Calu3 (cell line): ENCODE measurements at regions not wholly inside any gene's neighbourhood (a gene's known extent, or its start where the extent isn't known, plus 50 kb on each side); places are given as distances from the start of the nearest gene placed in this dataset.

Source experiments
- BruUV-seq: library from RNA; stranded (reverse); fragments of 400-500 nt; replicated peaks from 2 replicates; lab custom pipeline; 2021; lab: Mats Ljungman, UMichigan
- CTCF ChIA-PET: fragments of 300-600 bp; sonication (Branson Sonifier 250); formaldehyde crosslinking; loops from one replicate; lab custom pipeline; 2022; ENCODE audit warnings: antibody characterized with exemption; lab: Charles Lee
- DNase-seq: peaks from one replicate; pipeline ENCODE4 v3.0.0; 2022
- H3K27ac Mint-ChIP-seq: one replicate; pipeline ENCODE4 v1.8.0; 2022; ENCODE audit warnings: mixed read lengths; ENCODE audit not compliant: unreplicated experiment
- H3K27me3 Mint-ChIP-seq: one replicate; pipeline ENCODE4 v1.8.0; 2022; ENCODE audit warnings: mixed read lengths; ENCODE audit not compliant: unreplicated experiment
- H3K36me3 Mint-ChIP-seq: one replicate; pipeline ENCODE4 v1.8.0; 2022; ENCODE audit warnings: mild to moderate bottlenecking, moderate library complexity, mixed read lengths; ENCODE audit not compliant: insufficient read depth, unreplicated experiment
- H3K4me1 Mint-ChIP-seq: one replicate; pipeline ENCODE4 v1.8.0; 2022; ENCODE audit warnings: mild to moderate bottlenecking, low read depth, mixed read lengths; ENCODE audit not compliant: unreplicated experiment
- H3K4me3 Mint-ChIP-seq: one replicate; pipeline ENCODE4 v1.8.0; 2022; ENCODE audit warnings: mild to moderate bottlenecking, low read depth, moderate library complexity, mixed read lengths; ENCODE audit not compliant: unreplicated experiment
- H3K9me3 Mint-ChIP-seq: one replicate; pipeline ENCODE4 v1.8.0; 2022; ENCODE audit warnings: low read depth, mixed read lengths; ENCODE audit not compliant: unreplicated experiment
- intact Hi-C: fragments of 100-400 bp; cut with micrococcal nuclease; formaldehyde crosslinking; loops from one replicate; pipeline ENCODE4 v1.10.0; 2022; ENCODE audit not compliant: unreplicated experiment
- TF ChIP-seq, protein P1 (sequence below): fragments of 200-600 bp; IDR thresholded peaks from one replicate; pipeline ENCODE4 v1.8.0; 2022; ENCODE audit warnings: antibody characterized with exemption; ENCODE audit not compliant: unreplicated experiment

DNA sequence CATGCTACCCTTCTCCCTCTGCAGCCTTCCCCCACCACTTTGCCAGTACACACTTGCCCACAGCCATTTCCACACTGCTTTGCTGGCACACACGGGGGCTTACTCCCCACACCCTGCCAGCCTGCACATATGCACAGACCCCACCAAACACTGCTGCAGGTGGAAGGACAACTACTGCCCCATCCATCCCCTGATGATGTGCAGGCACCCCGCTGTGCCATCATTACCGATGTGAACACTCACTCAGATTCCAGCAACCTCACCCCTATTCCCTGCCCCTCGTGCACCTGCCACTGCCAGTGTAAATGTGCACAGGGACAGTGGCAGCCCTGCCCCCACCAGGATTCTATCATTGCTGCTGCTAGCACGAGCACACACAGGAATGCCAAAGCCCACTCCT, 1400.8 kb upstream of the DDX18 start:
- TF ChIP-seq, protein P1, sequence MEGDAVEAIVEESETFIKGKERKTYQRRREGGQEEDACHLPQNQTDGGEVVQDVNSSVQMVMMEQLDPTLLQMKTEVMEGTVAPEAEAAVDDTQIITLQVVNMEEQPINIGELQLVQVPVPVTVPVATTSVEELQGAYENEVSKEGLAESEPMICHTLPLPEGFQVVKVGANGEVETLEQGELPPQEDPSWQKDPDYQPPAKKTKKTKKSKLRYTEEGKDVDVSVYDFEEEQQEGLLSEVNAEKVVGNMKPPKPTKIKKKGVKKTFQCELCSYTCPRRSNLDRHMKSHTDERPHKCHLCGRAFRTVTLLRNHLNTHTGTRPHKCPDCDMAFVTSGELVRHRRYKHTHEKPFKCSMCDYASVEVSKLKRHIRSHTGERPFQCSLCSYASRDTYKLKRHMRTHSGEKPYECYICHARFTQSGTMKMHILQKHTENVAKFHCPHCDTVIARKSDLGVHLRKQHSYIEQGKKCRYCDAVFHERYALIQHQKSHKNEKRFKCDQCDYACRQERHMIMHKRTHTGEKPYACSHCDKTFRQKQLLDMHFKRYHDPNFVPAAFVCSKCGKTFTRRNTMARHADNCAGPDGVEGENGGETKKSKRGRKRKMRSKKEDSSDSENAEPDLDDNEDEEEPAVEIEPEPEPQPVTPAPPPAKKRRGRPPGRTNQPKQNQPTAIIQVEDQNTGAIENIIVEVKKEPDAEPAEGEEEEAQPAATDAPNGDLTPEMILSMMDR: no peak
- Mint-ChIP-seq H3K4me3 (no peak overlapping the region), H3K27ac (no peak overlapping the region), H3K36me3 (no peaks in the 10 kb centered on the region), H3K9me3 (peaks cover 27% of the 10 kb centered on the region), H3K4me1 (no peaks in the 10 kb centered on the region), H3K27me3 (no peaks in the 10 kb centered on the region)
- DNase-seq: no peak
- CTCF ChIA-PET: no interaction called here
- BruUV-seq: no TSS peak
- intact Hi-C loops: no loop called here

DNA sequence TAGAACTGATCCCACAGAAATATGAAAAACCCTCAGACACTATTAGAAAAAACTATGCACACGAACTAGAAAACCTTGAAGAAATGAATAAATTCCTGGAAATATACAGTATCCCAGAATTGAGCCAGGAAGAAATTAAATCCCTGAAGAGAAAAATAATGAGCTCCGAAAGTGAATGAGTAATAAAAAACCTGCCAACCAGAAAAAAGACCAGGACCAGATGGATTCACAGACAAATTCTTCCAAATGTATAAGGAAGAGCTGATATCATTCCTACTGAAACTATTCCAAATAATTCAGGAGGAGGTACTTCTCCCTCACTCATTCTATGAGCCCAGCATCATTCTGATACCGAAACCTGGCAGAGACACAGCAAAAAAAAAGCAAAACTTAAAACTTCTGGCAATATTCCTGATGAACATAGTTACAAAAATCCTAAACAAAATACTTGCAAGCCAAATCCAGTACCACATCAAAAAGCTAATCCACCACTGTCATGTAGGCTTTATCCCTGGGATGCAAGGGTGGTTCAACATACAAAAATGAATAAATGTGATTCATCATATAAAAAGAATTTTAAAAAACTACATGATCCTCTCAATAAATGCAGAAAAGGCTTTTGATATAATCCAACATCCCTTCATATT, 1397.6 kb upstream of the DDX18 start:
- no peak for DNase-seq
- H3K4me1 Mint-ChIP-seq: no peaks in the 10 kb centered on the region
- no peaks in the 10 kb centered on the region for H3K36me3 Mint-ChIP-seq
- no peak overlapping the region for H3K4me3 Mint-ChIP-seq
- H3K27me3 Mint-ChIP-seq: no peaks in the 10 kb centered on the region
- BruUV-seq: no TSS peak
- no peak overlapping the region for H3K27ac Mint-ChIP-seq
- intact Hi-C loops: no loop called here
- CTCF ChIA-PET: no interaction called here
- TF ChIP-seq, protein P1: no peak
- peaks cover 33% of the 10 kb centered on the region for H3K9me3 Mint-ChIP-seq

DNA sequence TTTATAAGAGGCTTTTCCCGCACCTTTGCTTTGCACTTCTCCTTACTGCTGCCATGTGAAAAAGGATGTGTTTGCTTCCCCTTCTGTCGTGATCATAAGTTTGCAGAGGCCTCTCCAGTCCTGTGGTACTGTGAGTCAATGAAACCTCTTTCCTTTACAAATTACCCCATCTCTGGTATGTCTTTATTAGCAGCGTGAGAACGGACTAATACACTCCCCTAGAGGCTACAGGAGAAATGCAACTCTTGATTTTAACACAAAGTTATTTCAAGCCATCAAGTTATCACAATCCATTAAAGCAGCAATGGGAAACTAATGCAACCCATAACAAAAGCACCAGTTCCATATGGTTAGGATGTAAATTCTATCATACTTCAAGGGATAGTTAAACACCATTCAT, 1378.8 kb upstream of the DDX18 start:
- TF ChIP-seq, protein P1: no peak
- H3K36me3 Mint-ChIP-seq: no peaks in the 10 kb centered on the region
- BruUV-seq: no TSS peak
- CTCF ChIA-PET: no interaction called here
- no peak for DNase-seq
- intact Hi-C loops: no loop called here
- H3K4me3 Mint-ChIP-seq: no peak overlapping the region
- H3K27ac Mint-ChIP-seq: no peak overlapping the region
- no peaks in the 10 kb centered on the region for H3K27me3 Mint-ChIP-seq
- peaks cover 20% of the 10 kb centered on the region for H3K9me3 Mint-ChIP-seq
- H3K4me1 Mint-ChIP-seq: no peaks in the 10 kb centered on the region

DNA sequence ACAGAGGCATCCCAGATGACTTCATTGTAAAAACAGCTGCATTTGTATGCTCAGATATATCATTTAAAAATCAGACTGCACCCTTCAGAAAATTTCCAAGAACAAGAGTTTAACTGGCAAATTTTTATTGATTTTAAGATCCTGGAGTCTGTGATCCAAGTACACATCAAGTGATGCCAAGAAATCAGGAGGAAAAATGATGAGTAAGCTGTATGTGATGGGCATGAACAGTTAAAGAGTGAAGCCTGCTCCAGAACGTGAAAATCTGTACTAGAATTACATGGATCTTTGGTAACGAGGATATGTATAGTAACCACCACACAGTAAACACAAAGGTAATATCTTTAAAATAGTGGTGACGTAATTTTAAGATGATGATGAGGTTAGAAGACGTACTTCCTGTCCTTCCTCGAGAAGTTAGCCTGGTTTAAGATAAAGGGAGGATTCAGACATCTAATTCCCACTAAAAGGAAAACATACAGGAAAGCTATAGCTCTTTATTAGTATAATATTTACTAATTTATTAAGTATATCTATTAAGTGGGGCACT, 1374.3 kb upstream of the DDX18 start:
- no TSS peak for BruUV-seq
- no peak for DNase-seq
- H3K36me3 Mint-ChIP-seq: no peaks in the 10 kb centered on the region
- no peaks in the 10 kb centered on the region for H3K27me3 Mint-ChIP-seq
- intact Hi-C loops: no loop called here
- CTCF ChIA-PET: no interaction called here
- H3K4me1 Mint-ChIP-seq: no peaks in the 10 kb centered on the region
- H3K4me3 Mint-ChIP-seq: no peak overlapping the region
- no peak overlapping the region for H3K27ac Mint-ChIP-seq
- H3K9me3 Mint-ChIP-seq: peaks cover 20% of the 10 kb centered on the region
- TF ChIP-seq, protein P1: no peak
